Fibroblast of pulmonary artery (primary cell): ENCODE measurements at regions not wholly inside any gene's neighbourhood (a gene's known extent, or its start where the extent isn't known, plus 50 kb on each side); places are given as distances from the start of the nearest gene placed in this dataset.
A peak's percentile ranks its signal among the peaks of the same experiment; 100 is the strongest.
"Not testable (repeated sequence)": the region's sequence is repeated elsewhere in the genome, so short reads cannot be mapped to it uniquely, and the experiment has no call there.

Source experiments
- DNase-seq: peaks from one replicate; pipeline ENCODE4 v3.0.0-alpha.2; 2010; ENCODE audit warnings: low read depth
- H3K4me3 ChIP-seq: replicated peaks from 2 replicates; pipeline ENCODE4 v1.5.1; 2011; ENCODE audit warnings: low read depth, mild to moderate bottlenecking, control low read depth, low read length, moderate library complexity
- TF ChIP-seq, protein P1 (sequence below): IDR thresholded peaks from 2 replicates; pipeline ENCODE4 v1.5.1; 2011; ENCODE audit warnings: mild to moderate bottlenecking, control low read depth, low read length, inconsistent platforms; ENCODE audit errors: missing control alignments

DNA sequence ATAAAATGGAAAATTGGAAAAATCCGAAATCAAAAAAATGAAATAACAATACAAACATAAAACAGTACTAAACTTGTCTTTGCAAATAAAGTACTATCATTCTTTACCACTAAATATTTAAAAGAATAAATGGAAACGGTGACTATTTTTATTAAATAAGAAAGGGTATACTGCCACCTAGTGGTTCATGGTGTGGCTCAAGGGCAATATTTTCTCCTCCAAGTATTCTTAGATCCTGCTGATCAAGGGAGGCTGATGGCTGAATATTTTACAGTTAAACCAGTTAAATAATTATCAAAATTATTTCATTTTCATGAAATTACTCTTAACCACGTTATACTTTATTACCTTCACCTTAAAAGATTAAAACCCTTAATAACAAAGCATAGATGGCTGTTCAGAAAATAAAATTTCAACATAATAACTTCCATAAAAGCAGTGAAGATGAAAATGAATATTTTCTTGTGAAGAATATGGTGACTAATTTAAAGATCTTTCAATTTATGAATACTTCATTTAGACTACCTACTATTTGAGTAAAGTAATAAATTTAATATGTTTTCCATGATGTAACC, 1793.9 kb downstream of the NCAM2 start:
- TF ChIP-seq, protein P1, sequence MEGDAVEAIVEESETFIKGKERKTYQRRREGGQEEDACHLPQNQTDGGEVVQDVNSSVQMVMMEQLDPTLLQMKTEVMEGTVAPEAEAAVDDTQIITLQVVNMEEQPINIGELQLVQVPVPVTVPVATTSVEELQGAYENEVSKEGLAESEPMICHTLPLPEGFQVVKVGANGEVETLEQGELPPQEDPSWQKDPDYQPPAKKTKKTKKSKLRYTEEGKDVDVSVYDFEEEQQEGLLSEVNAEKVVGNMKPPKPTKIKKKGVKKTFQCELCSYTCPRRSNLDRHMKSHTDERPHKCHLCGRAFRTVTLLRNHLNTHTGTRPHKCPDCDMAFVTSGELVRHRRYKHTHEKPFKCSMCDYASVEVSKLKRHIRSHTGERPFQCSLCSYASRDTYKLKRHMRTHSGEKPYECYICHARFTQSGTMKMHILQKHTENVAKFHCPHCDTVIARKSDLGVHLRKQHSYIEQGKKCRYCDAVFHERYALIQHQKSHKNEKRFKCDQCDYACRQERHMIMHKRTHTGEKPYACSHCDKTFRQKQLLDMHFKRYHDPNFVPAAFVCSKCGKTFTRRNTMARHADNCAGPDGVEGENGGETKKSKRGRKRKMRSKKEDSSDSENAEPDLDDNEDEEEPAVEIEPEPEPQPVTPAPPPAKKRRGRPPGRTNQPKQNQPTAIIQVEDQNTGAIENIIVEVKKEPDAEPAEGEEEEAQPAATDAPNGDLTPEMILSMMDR = peak; percentile 68
- H3K4me3 ChIP-seq = no peak overlapping the region
- DNase-seq = peak; percentile 70

DNA sequence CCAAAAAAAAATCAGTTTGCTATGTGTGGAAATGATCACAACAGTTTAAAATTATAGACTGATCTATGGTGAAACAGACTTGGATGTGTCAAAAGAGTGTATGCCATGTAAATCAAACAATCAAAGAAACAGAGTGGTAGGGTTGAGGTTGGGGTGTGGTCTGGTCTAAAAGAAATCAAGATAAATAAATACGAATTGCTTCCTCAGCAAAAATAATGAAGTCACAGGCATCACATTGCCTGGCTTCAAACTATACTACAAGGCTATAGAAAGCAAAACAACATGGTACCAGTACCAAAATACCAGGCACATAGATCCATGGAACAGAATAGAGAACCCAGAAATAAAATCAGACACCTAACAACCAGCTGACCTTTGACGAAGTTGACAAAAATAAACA, 1796.9 kb downstream of the NCAM2 start:
- TF ChIP-seq, protein P1 = no peak
- no peak overlapping the region for H3K4me3 ChIP-seq
- DNase-seq = no peak

DNA sequence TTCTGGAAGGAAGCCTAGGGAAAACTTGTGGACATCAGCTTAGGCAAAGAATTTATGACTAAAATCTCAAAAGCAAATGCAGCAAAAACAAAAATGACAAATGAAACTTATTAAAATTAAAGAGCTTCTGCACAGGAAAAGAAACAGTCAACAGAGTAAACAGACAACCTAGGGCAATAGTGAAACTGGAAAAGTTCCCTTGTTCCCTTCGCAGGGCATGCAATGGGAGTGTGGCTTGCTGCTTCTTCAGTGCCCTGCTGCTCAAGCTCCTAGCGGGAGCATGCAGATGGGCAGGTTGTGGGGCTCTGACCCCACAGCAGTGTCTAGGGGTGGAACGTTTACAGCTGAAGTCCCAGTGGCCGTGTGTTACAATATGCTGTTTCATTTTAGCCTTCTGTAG, 1797.4 kb downstream of the NCAM2 start:
- TF ChIP-seq, protein P1 = no peak
- H3K4me3 ChIP-seq = no peak overlapping the region
- DNase-seq = no peak

DNA sequence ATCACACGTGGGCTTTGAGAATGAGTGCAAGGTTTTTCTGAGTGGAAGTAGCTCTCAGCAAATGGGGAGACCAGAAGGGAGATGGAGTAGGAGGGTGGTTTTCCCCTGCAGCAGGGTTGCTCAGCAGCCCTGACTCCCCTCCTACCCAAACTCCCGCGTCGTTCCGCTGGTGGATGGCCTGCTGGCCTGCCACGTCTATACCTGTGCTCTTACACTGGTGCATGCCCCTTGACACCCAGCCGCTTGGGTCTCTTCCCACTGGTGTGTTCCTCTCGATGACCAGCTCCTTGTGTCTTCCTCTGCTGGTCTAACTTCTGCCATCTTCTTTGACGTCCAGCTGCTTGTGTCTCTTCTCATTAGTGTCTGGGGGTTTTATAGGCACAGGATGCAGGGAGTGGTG, 1797.9 kb downstream of the NCAM2 start:
- no peak for DNase-seq
- TF ChIP-seq, protein P1 = no peak
- H3K4me3 ChIP-seq = no peak overlapping the region

DNA sequence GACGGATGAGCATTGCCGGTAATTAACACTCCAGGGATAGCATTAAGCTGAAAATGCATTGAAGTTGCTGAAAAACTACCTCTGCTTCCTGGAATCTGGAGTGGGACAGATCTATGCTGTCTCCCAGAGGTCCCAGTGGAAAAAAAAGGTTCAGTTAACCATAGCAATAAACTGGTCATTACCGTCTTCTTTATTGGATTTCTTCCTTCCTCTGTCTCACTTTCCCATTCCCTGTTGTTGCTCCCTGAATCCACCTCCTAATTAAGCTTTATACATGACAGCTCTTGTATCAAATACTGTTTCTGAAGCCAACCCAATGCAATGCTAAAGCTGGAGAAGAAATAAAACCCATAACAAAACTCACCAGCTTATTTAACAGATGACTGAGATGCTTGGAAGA, 1805.9 kb downstream of the NCAM2 start:
- no peak for DNase-seq
- no peak overlapping the region for H3K4me3 ChIP-seq
- TF ChIP-seq, protein P1 = no peak

DNA sequence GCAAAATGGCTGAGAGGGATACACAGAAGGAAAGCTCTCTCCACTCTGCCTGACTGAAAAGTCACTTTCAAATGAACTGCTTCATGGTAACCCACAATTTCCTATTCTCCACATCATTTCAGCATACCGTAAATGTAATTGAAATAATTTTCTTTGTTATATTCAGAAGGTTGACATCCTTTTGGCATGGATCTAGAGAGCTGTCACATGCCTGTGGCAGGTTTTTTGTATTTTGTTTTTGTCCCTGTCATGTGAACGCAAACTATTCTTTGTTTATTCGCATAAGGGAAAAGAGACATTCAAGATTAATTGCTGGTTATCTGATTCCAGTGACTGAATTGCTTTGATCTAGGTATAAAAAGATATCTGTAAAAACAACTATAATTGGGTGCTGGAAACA, 1808.1 kb downstream of the NCAM2 start:
- no peak overlapping the region for H3K4me3 ChIP-seq
- DNase-seq = no peak
- TF ChIP-seq, protein P1 = no peak

DNA sequence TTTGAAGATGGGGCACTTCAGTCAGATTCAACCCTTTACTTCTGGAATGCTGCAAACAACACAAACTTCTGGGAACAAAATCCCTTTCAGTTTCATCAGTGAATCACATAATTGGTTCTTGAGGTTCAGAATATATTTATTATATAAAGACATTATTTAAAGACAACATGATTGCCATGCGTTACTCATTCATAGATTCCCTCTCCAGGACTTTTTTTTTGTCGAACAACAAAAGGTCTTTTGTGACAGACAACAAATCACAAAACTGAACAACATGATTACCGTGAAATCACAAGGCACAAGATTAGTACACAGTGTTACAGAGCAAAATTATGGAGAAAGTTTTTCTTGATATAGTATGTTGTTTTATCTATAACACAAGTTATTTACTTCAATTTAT, 1815.0 kb downstream of the NCAM2 start:
- DNase-seq = no peak
- TF ChIP-seq, protein P1 = no peak
- no peak overlapping the region for H3K4me3 ChIP-seq

DNA sequence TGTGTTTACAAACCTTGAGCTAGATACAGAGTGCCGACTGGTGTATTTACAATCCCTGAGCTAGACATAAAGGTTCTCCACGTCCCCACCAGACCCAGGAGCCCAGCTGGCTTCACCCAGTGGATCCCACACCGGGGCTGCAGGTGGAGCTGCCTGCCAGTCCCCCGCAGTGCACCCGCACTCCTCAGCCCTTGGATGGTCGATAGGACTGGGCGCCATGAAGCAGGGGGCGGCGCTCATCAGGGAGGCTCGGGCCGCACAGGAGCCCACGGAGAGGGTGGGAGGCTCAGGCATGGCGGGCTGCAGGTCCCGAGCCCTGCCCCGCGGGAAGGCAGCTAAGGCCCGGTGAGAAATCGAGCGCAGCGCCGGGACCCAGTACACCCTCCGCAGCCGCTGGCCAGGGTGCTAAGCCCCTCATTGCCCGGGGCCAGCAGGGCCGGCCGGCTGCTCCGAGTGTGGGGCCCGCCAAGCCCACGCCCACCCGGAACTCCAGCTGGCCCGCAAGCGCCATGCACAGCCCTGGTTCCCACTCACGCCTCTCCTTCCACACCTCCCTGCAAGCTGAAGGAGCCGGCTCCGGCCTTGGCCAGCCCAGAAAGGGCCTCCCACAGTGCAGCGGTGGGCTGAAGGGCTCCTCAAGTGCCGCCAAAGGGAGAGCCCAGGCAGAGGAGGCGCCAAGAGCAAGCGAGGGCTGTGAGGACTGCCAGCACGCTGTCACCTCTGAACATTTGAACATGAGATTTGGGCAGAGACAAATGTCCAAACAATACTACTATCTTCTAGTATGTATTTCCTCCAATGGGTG, 1820.7 kb downstream of the NCAM2 start:
- not testable (repeated sequence) for H3K4me3 ChIP-seq

More for the DNA sequence above, 1820.7 kb downstream of the NCAM2 start:
- not testable (repeated sequence) for DNase-seq
